ENCODE measurements at regions not wholly inside any gene's neighbourhood (a gene's known extent, or its start where the extent isn't known, plus 50 kb on each side); places are given as distances from the start of the nearest gene placed in this dataset.

GRCh38 chr1:195337646-195338045, 1270.6 kb downstream of the KCNT2 start:
- no TSS peak for BruUV-seq (replicated peaks)
- H3K27me3 ChIP-seq (replicated peaks; ENCODE audit: control insufficient read depth, insufficient read depth, low read length) = no peaks in the 10 kb centered on the region
- Mint-ChIP-seq H3K27ac (ENCODE audit: unreplicated experiment) (no peak overlapping the region), H3K9me3 (ENCODE audit: unreplicated experiment) (no peaks in the 10 kb centered on the region), H3K27me3 (ENCODE audit: insufficient read depth, unreplicated experiment) (no peaks in the 10 kb centered on the region), H3K4me3 (ENCODE audit: unreplicated experiment) (no peak overlapping the region), H3K36me3 (ENCODE audit: insufficient read depth, unreplicated experiment) (no peaks in the 10 kb centered on the region), H3K4me1 (ENCODE audit: low read depth, unreplicated experiment) (no peaks in the 10 kb centered on the region)
- H3K4me1 ChIP-seq = no peaks in the 10 kb centered on the region
- no peak for DNase-seq
- ChIA-PET POLR2A (no interaction called here), CTCF (no interaction called here)
- no peaks in the 10 kb centered on the region for H3K36me3 ChIP-seq (ENCODE audit: control insufficient read depth, insufficient read depth, low read length)
- intact Hi-C loops (cut with micrococcal nuclease; ENCODE audit: unreplicated experiment) = no loop called here
- TF ChIP-seq CTCF (IDR thresholded peaks at IDR 0.05; ENCODE audit: insufficient read depth in 1 of 2, low read depth in 1 of 2, low read length in 1 of 2, severe bottlenecking in 1 of 2, unreplicated experiment in 1 of 2) = no peak
- no peaks in the 10 kb centered on the region for H3K9me3 ChIP-seq
- no peak overlapping the region for H3K4me3 ChIP-seq (ENCODE audit: low read depth, low read length)

- no peak for TF ChIP-seq CTCF (IDR thresholded peaks at IDR 0.05; ENCODE audit: insufficient read depth in 1 of 2, low read depth in 1 of 2, low read length in 1 of 2, severe bottlenecking in 1 of 2, unreplicated experiment in 1 of 2)
- no peaks in the 10 kb centered on the region for H3K4me1 Mint-ChIP-seq (ENCODE audit: low read depth, unreplicated experiment)
- no peaks in the 10 kb centered on the region for H3K36me3 Mint-ChIP-seq (ENCODE audit: insufficient read depth, unreplicated experiment)
- no peaks in the 10 kb centered on the region for H3K9me3 ChIP-seq
- H3K27me3 Mint-ChIP-seq (ENCODE audit: insufficient read depth, unreplicated experiment) = no peaks in the 10 kb centered on the region
- ChIA-PET POLR2A (no interaction called here), CTCF (no interaction called here)
- intact Hi-C loops (cut with micrococcal nuclease; ENCODE audit: unreplicated experiment) = no loop called here
- DNase-seq = no peak
- H3K4me3 Mint-ChIP-seq (ENCODE audit: unreplicated experiment) = no peak overlapping the region
- H3K36me3 ChIP-seq (ENCODE audit: control insufficient read depth, insufficient read depth, low read length) = no peaks in the 10 kb centered on the region
- H3K4me3 ChIP-seq (ENCODE audit: low read depth, low read length) = no peak overlapping the region
- H3K27ac Mint-ChIP-seq (ENCODE audit: unreplicated experiment) = no peak overlapping the region
- H3K9me3 Mint-ChIP-seq (ENCODE audit: unreplicated experiment) = no peaks in the 10 kb centered on the region
- H3K4me1 ChIP-seq = no peaks in the 10 kb centered on the region
- H3K27me3 ChIP-seq (replicated peaks; ENCODE audit: control insufficient read depth, insufficient read depth, low read length) = no peaks in the 10 kb centered on the region
- BruUV-seq (replicated peaks) = no TSS peak
Observed at GRCh38 chr1:195336812-195337211, 1271.4 kb downstream of the KCNT2 start.

- intact Hi-C loops (cut with micrococcal nuclease; ENCODE audit: unreplicated experiment) = no loop called here
- ChIA-PET POLR2A (no interaction called here), CTCF (no interaction called here)
- Mint-ChIP-seq H3K36me3 (ENCODE audit: insufficient read depth, unreplicated experiment) (no peaks in the 10 kb centered on the region), H3K4me1 (ENCODE audit: low read depth, unreplicated experiment) (no peaks in the 10 kb centered on the region), H3K27me3 (ENCODE audit: insufficient read depth, unreplicated experiment) (no peaks in the 10 kb centered on the region), H3K27ac (ENCODE audit: unreplicated experiment) (no peak overlapping the region), H3K4me3 (ENCODE audit: unreplicated experiment) (no peak overlapping the region), H3K9me3 (ENCODE audit: unreplicated experiment) (no peaks in the 10 kb centered on the region)
- Histone ChIP-seq H3K4me1 (no peaks in the 10 kb centered on the region), H3K4me3 (ENCODE audit: low read depth, low read length) (no peak overlapping the region), H3K9me3 (no peaks in the 10 kb centered on the region), H3K36me3 (ENCODE audit: control insufficient read depth, insufficient read depth, low read length) (no peaks in the 10 kb centered on the region), H3K27me3 (replicated peaks; ENCODE audit: control insufficient read depth, insufficient read depth, low read length) (no peaks in the 10 kb centered on the region)
- no peak for DNase-seq
- BruUV-seq (replicated peaks) = no TSS peak
- no peak for TF ChIP-seq CTCF (IDR thresholded peaks at IDR 0.05; ENCODE audit: insufficient read depth in 1 of 2, low read depth in 1 of 2, low read length in 1 of 2, severe bottlenecking in 1 of 2, unreplicated experiment in 1 of 2)
Observed at GRCh38 chr1:195335541-195335940, 1272.7 kb downstream of the KCNT2 start.
